Activated CD4-positive, alpha-beta T cell treated with anti-CD3 and anti-CD28 coated beads, Interleukin-2, amount 10 ng/mL, durations not matched to agents 7 days and 5 days (primary cell): ENCODE measurements at regions not wholly inside any gene's neighbourhood (a gene's known extent, or its start where the extent isn't known, plus 50 kb on each side); places are given as distances from the start of the nearest gene placed in this dataset.
"Not testable (repeated sequence)": the region's sequence is repeated elsewhere in the genome, so short reads cannot be mapped to it uniquely, and the experiment has no call there.

Source experiments
- CTCF ChIA-PET: fragments of 350-600 bp; sonication (Branson Sonifier 250); formaldehyde crosslinking; loops from one replicate; lab custom pipeline; 2021; ENCODE audit warnings: antibody characterized with exemption; lab: Charles Lee
- POLR2A ChIA-PET: fragments of 350-600 bp; sonication (Branson Sonifier 250); formaldehyde crosslinking; loops from one replicate; lab custom pipeline; 2021; ENCODE audit warnings: antibody characterized with exemption; lab: Charles Lee
- DNase-seq: peaks from one replicate; pipeline ENCODE4 v3.0.0-alpha.2; 2020
- H3K27ac Mint-ChIP-seq: one replicate; pipeline ENCODE4 v1.8.0; 2021; ENCODE audit warnings: mild to moderate bottlenecking, moderate library complexity, mixed read lengths
- H3K27me3 Mint-ChIP-seq: one replicate; pipeline ENCODE4 v1.8.0; 2021; ENCODE audit warnings: mixed read lengths
- H3K36me3 Mint-ChIP-seq: one replicate; pipeline ENCODE4 v1.8.0; 2021; ENCODE audit warnings: low read depth, mixed read lengths
- H3K4me1 Mint-ChIP-seq: one replicate; pipeline ENCODE4 v1.8.0; 2021; ENCODE audit warnings: mixed read lengths
- H3K4me3 Mint-ChIP-seq: one replicate; pipeline ENCODE4 v1.8.0; 2021; ENCODE audit warnings: mild to moderate bottlenecking, moderate library complexity, mixed read lengths
- H3K9me3 Mint-ChIP-seq: one replicate; pipeline ENCODE4 v1.8.0; 2021; ENCODE audit warnings: mixed read lengths

GRCh38 chr1:238776126-238776525, 610.2 kb upstream of the CHRM3 start:
- no peaks in the 10 kb centered on the region for H3K36me3 Mint-ChIP-seq
- ChIA-PET POLR2A (no interaction called here), CTCF (no interaction called here)
- H3K4me3 Mint-ChIP-seq = no peak overlapping the region
- DNase-seq = no peak
- no peak overlapping the region for H3K27ac Mint-ChIP-seq
- no peaks in the 10 kb centered on the region for H3K27me3 Mint-ChIP-seq
- peaks cover 6% of the 10 kb centered on the region for H3K9me3 Mint-ChIP-seq
- H3K4me1 Mint-ChIP-seq = no peaks in the 10 kb centered on the region

GRCh38 chr1:238772322-238772721, 614.0 kb upstream of the CHRM3 start:
- Mint-ChIP-seq H3K4me3 (no peak overlapping the region), H3K36me3 (no peaks in the 10 kb centered on the region), H3K9me3 (peaks cover 3% of the 10 kb centered on the region), H3K27me3 (no peaks in the 10 kb centered on the region), H3K27ac (no peak overlapping the region), H3K4me1 (no peaks in the 10 kb centered on the region)
- ChIA-PET CTCF (no interaction called here), POLR2A (no interaction called here)
- no peak for DNase-seq

GRCh38 chr1:238767321-238767720, 619.0 kb upstream of the CHRM3 start:
- Mint-ChIP-seq H3K9me3 (peaks cover 23% of the 10 kb centered on the region), H3K27ac (no peak overlapping the region), H3K27me3 (no peaks in the 10 kb centered on the region), H3K4me3 (no peak overlapping the region), H3K36me3 (no peaks in the 10 kb centered on the region), H3K4me1 (no peaks in the 10 kb centered on the region)
- no peak for DNase-seq
- CTCF ChIA-PET = no interaction called here
- POLR2A ChIA-PET = no interaction called here

GRCh38 chr1:238764779-238765178, 621.6 kb upstream of the CHRM3 start:
- no peak overlapping the region for H3K4me3 Mint-ChIP-seq
- H3K36me3 Mint-ChIP-seq = no peaks in the 10 kb centered on the region
- CTCF ChIA-PET = no interaction called here
- H3K27me3 Mint-ChIP-seq = no peaks in the 10 kb centered on the region
- no peaks in the 10 kb centered on the region for H3K4me1 Mint-ChIP-seq
- H3K27ac Mint-ChIP-seq = no peak overlapping the region
- peaks cover 28% of the 10 kb centered on the region for H3K9me3 Mint-ChIP-seq
- no peak for DNase-seq
- POLR2A ChIA-PET = no interaction called here

- POLR2A ChIA-PET = no interaction called here
- Mint-ChIP-seq H3K27ac (no peak overlapping the region), H3K36me3 (no peaks in the 10 kb centered on the region), H3K9me3 (peaks cover 7% of the 10 kb centered on the region), H3K4me1 (no peaks in the 10 kb centered on the region), H3K27me3 (no peaks in the 10 kb centered on the region), H3K4me3 (no peak overlapping the region)
- CTCF ChIA-PET = no interaction called here
- DNase-seq = no peak
Observed at GRCh38 chr1:238753252-238753651, 633.1 kb upstream of the CHRM3 start.

DNA sequence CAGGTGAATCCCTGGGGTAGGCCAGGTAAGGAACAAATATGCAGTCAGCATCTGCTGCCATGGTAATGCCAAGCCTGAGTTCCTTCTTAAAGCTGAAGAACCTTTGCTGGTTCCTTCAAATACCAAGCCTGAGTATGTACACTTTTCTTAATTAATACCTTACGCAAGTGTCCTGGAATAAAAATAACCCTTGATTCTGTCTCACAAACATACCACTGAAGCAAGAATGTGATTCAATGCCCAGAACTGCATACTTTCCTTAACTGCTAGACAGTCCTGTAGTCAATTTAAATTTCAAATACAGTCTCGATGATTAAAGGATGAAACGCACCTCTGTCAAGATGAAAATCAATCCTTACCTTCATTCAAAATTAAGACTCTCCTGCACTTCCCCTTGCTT, 634.0 kb upstream of the CHRM3 start:
- Mint-ChIP-seq H3K27ac (no peak overlapping the region), H3K4me3 (no peak overlapping the region), H3K36me3 (no peaks in the 10 kb centered on the region), H3K27me3 (no peaks in the 10 kb centered on the region), H3K9me3 (peaks cover 10% of the 10 kb centered on the region), H3K4me1 (no peaks in the 10 kb centered on the region)
- ChIA-PET POLR2A (no interaction called here), CTCF (no interaction called here)
- DNase-seq = no peak

GRCh38 chr1:238745069-238745468, 641.3 kb upstream of the CHRM3 start:
- Mint-ChIP-seq H3K27ac (no peak overlapping the region), H3K4me3 (no peak overlapping the region), H3K4me1 (no peaks in the 10 kb centered on the region), H3K27me3 (no peaks in the 10 kb centered on the region), H3K9me3 (peaks cover 17% of the 10 kb centered on the region), H3K36me3 (no peaks in the 10 kb centered on the region)
- CTCF ChIA-PET = no interaction called here
- POLR2A ChIA-PET = no interaction called here
- DNase-seq = no peak

DNA sequence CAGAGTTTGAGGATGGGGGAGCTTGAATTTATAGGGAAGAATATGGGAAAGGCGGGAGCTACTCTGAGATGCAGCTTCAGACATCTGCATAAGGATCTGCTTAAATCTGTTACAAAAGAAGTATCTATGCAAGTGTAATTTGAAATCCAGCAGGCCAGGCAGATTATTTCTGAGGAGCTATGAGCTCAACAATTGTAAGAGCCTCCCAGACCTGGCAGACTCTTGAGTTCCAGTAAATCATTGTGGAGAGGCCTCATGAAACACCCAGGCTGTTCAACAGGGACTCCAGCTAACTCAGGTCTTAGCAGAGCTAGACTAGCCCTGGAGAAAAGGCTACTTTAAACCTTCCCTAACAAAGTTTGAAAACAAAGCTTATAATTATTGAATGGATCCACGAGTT, 647.5 kb upstream of the CHRM3 start:
- H3K27me3 Mint-ChIP-seq = no peaks in the 10 kb centered on the region
- H3K4me1 Mint-ChIP-seq = no peaks in the 10 kb centered on the region
- no peak overlapping the region for H3K4me3 Mint-ChIP-seq
- ChIA-PET POLR2A (no interaction called here), CTCF (no interaction called here)
- peaks cover 10% of the 10 kb centered on the region for H3K9me3 Mint-ChIP-seq
- H3K27ac Mint-ChIP-seq = no peak overlapping the region
- H3K36me3 Mint-ChIP-seq = no peaks in the 10 kb centered on the region
- no peak for DNase-seq

DNA sequence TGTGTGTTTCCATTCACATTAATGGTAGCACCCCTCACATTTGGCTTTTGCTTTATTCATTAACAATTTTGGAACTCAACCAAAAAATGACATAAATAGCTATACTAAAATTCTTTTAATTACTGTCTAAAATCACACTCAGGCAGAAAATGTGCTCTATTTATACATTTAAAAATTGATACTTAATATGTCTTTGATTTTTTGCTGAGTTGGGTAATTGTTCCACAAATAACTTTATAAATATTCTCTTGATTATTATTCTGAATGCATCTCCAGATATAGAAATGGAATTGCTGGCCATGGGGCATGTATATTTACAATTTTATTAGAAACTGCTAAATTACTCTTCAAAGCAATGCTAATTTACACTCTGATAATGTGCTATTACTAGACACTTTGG, 658.7 kb upstream of the CHRM3 start:
- no peak for DNase-seq
- Mint-ChIP-seq H3K27me3 (no peaks in the 10 kb centered on the region), H3K27ac (no peak overlapping the region), H3K9me3 (no peaks in the 10 kb centered on the region), H3K4me3 (no peak overlapping the region), H3K36me3 (no peaks in the 10 kb centered on the region), H3K4me1 (no peaks in the 10 kb centered on the region)
- CTCF ChIA-PET = no interaction called here
- POLR2A ChIA-PET = no interaction called here

GRCh38 chr1:238722812-238723211, 663.6 kb upstream of the CHRM3 start:
- ChIA-PET POLR2A (no interaction called here), CTCF (no interaction called here)
- Mint-ChIP-seq H3K4me3 (no peak overlapping the region), H3K9me3 (peaks cover 7% of the 10 kb centered on the region), H3K27me3 (no peaks in the 10 kb centered on the region), H3K4me1 (no peaks in the 10 kb centered on the region), H3K36me3 (no peaks in the 10 kb centered on the region), H3K27ac (no peak overlapping the region)
- DNase-seq = no peak

- no peak for DNase-seq
- no peaks in the 10 kb centered on the region for H3K27me3 Mint-ChIP-seq
Observed at GRCh38 chr1:238710697-238711096, 675.7 kb upstream of the CHRM3 start.

DNA sequence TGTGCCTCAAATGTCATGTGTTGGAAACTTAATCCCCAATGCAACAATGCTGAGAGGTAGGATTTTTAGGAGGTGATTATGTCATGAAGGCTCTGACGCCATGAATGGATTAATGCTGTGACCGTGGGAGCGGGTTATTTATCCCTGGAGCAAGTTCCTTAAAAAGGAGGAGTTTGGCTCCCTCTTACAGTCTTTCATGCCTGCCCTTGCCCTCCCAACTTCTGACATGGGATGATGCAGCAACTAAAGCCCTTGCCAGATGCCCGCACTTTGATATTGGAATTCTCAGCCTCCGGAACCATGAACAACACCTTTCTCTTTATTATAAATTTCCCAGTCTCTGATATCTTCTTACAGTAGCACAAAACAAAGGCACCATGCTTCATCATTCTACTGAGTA, 685.3 kb upstream of the CHRM3 start:
- no peak for DNase-seq
- no peaks in the 10 kb centered on the region for H3K4me1 Mint-ChIP-seq
- peaks cover 6% of the 10 kb centered on the region for H3K9me3 Mint-ChIP-seq
- CTCF ChIA-PET = no interaction called here
- no peak overlapping the region for H3K27ac Mint-ChIP-seq
- POLR2A ChIA-PET = no interaction called here
- H3K27me3 Mint-ChIP-seq = no peaks in the 10 kb centered on the region
- H3K36me3 Mint-ChIP-seq = no peaks in the 10 kb centered on the region
- H3K4me3 Mint-ChIP-seq = no peak overlapping the region

More at GRCh38 chr1:238710697-238711096, 675.7 kb upstream of the CHRM3 start:
- POLR2A ChIA-PET = no interaction called here
- CTCF ChIA-PET = no interaction called here
- Mint-ChIP-seq H3K9me3 (peaks cover 9% of the 10 kb centered on the region), H3K36me3 (no peaks in the 10 kb centered on the region), H3K4me3 (no peak overlapping the region), H3K4me1 (no peaks in the 10 kb centered on the region), H3K27ac (no peak overlapping the region)

DNA sequence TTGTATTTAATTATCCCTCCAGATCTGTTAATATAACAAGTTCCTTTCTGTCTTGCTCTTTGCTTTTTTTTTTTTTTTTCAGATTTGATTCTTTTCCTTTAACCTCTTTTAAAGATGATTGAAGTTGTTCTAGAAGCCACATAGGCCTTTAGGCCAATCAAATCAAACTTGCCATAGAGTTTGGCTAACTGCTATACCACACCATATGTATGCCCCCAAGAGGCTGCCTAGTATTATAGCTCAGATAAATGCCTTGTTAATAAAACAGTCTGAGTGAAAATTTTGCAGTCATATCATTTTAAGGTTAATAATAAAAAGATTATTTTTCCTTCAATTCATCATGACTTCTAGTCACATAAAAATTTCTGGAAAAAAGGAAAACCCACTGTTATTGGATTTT, 696.0 kb upstream of the CHRM3 start:
- POLR2A ChIA-PET = no interaction called here
- no peaks in the 10 kb centered on the region for H3K4me1 Mint-ChIP-seq
- CTCF ChIA-PET = no interaction called here
- no peaks in the 10 kb centered on the region for H3K27me3 Mint-ChIP-seq
- no peaks in the 10 kb centered on the region for H3K36me3 Mint-ChIP-seq
- no peak overlapping the region for H3K4me3 Mint-ChIP-seq
- H3K27ac Mint-ChIP-seq = no peak overlapping the region
- DNase-seq = no peak
- H3K9me3 Mint-ChIP-seq = peaks cover 7% of the 10 kb centered on the region

GRCh38 chr1:238684576-238684975, 701.8 kb upstream of the CHRM3 start:
- CTCF ChIA-PET, H3K4me3 Mint-ChIP-seq, H3K27ac Mint-ChIP-seq, H3K36me3 Mint-ChIP-seq, POLR2A ChIA-PET, H3K27me3 Mint-ChIP-seq, H3K4me1 Mint-ChIP-seq, DNase-seq: not testable (repeated sequence)
- H3K9me3 Mint-ChIP-seq = peaks cover 10% of the 10 kb centered on the region
